K562 (cell line): ENCODE measurements at regions not wholly inside any gene's neighbourhood (a gene's known extent, or its start where the extent isn't known, plus 50 kb on each side); places are given as distances from the start of the nearest gene placed in this dataset.

Experiments used
- CHD1 ChIP-seq: fragments of 200-600 bp; sonication (generic); IDR thresholded peaks from one replicate; pipeline ENCODE4 v1.6.1; 2012; ENCODE audit warnings: mild to moderate bottlenecking, moderate library complexity, low read length, inconsistent platforms
- HMG20A ChIP-seq: fragments of 450-650 bp; formaldehyde crosslinking; conservative IDR thresholded peaks from 2 replicates; pipeline ENCODE4 v1.4.0; 2020; ENCODE audit warnings: mild to moderate bottlenecking, mixed read lengths
- NFYB ChIP-seq: IDR thresholded peaks from 2 replicates; pipeline ENCODE4 v1.6.1; 2011; ENCODE audit warnings: mild to moderate bottlenecking, moderate library complexity; ENCODE audit not compliant: insufficient read length; ENCODE audit errors: extremely low read depth
- SMARCE1 ChIP-seq: fragments of 450-650 bp; IDR thresholded peaks from 2 replicates; pipeline ENCODE4 v1.7.1; 2016; ENCODE audit warnings: mild to moderate bottlenecking

DNA sequence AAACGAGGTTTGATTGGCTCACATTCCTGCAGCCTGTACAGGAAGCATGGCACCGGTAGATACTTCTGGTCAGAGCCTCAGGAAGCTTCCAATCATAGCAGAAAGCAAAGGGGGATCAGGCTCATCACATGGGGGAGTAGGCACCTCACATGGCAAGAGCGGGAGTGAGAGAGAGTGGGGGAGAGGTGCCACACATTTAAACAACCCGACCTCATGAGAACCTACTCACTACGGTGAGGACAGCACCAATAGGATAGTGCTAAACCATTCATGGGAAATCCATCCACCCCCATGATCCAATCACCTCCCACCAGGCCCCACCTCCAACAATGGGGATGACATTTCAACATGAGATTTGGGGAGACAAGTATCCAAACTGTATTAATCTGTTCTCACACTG is 105.8 kb downstream of the SOCS6 start:
- TF ChIP-seq CHD1 = no peak
- TF ChIP-seq HMG20A (CRISPR knock-in tag) = no peak
- TF ChIP-seq SMARCE1 = no peak
- TF ChIP-seq NFYB = no peak
